ENCODE measurements at regions not wholly inside any gene's neighbourhood (a gene's known extent, or its start where the extent isn't known, plus 50 kb on each side); places are given as distances from the start of the nearest gene placed in this dataset.

DNA sequence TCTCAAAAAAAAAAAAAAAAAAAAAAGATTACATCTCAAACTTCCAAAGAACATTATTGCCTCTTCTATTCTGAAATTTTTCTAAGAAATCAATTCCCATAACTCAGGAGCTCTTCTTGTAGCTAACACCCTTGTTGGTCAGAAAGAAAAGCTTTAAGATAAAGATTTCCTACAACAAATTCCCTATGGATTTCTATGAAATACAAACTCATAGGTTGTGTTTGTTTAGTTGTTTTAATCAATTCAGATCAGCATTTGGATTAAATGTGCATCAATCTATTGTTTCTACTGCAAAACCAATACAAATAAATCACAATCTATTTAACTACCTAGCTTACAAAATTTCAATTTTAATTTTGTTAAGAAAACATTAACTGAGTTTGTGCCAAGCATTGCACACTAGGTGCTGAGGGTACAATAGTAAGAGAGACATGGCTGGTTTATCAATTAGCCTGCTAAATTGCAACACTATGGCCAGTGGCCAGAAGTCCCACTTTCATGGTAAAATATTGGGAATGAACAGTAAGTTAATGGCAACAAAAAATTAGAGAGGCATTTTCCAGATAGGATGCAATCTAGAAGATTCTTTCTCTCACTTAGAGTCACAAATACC lies 80.2 kb upstream of the MYCN start:
- no peak for TF ChIP-seq CTCF (IDR thresholded peaks at IDR 0.05)
- TF ChIP-seq POLR2A (IDR thresholded peaks at IDR 0.05), result no peak
